VCaP (cell line): ENCODE measurements at regions not wholly inside any gene's neighbourhood (a gene's known extent, or its start where the extent isn't known, plus 50 kb on each side); places are given as distances from the start of the nearest gene placed in this dataset.

Experiments
- H3K27ac ChIP-seq: fragments of 450-650 bp; 2 replicates; pipeline ENCODE4 v1.5.1; 2017
- CTCF ChIP-seq: fragments of 450-650 bp; conservative IDR thresholded peaks from 2 replicates; pipeline ENCODE4 v1.5.1; 2017; ENCODE audit warnings: mild to moderate bottlenecking, moderate library complexity

- TF ChIP-seq CTCF: no peak
- no peak overlapping the region for H3K27ac ChIP-seq
Observed at GRCh38 chr2:176658708-176659107, 389.5 kb downstream of the MTX2 start.

- TF ChIP-seq CTCF: no peak
- H3K27ac ChIP-seq: no peak overlapping the region
Observed at GRCh38 chr2:176662753-176663152, 393.5 kb downstream of the MTX2 start.

GRCh38 chr2:176664478-176664877, 395.2 kb downstream of the MTX2 start:
- no peak overlapping the region for H3K27ac ChIP-seq
- TF ChIP-seq CTCF: no peak

GRCh38 chr2:176665086-176665485, 395.8 kb downstream of the MTX2 start:
- TF ChIP-seq CTCF: no peak

GRCh38 chr2:176668912-176669311, 399.7 kb downstream of the MTX2 start:
- no peak for TF ChIP-seq CTCF
- no peak overlapping the region for H3K27ac ChIP-seq

More at GRCh38 chr2:176665086-176665485, 395.8 kb downstream of the MTX2 start:
- no peak overlapping the region for H3K27ac ChIP-seq

- H3K27ac ChIP-seq: no peak overlapping the region
- TF ChIP-seq CTCF: no peak
Observed at GRCh38 chr2:176669398-176670174, 400.3 kb downstream of the MTX2 start.

GRCh38 chr2:176675271-176675949, 406.2 kb downstream of the MTX2 start:
- no peak overlapping the region for H3K27ac ChIP-seq
- TF ChIP-seq CTCF: no peak
